Parathyroid adenoma (tissue), 2 donors: ENCODE measurements at regions not wholly inside any gene's neighbourhood (a gene's known extent, or its start where the extent isn't known, plus 50 kb on each side); places are given as distances from the start of the nearest gene placed in this dataset.

Experiments
- H2AFZ ChIP-seq: fragments of 300-600 bp; sonication (generic); one replicate; pipeline ENCODE4 v1.7.0; 2017; ENCODE audit warnings: antibody characterized with exemption, mild to moderate bottlenecking
- H3K27ac ChIP-seq: fragments of 300-600 bp; sonication (generic); one replicate; pipeline ENCODE4 v1.7.0; 2017
- H3K27me3 ChIP-seq: fragments of 300-600 bp; sonication (generic); one replicate; pipeline ENCODE4 v1.7.0; 2017; ENCODE audit warnings: low read length; ENCODE audit not compliant: control insufficient read depth, insufficient read depth
- H3K36me3 ChIP-seq: fragments of 300-600 bp; sonication (generic); one replicate; pipeline ENCODE4 v1.7.0; 2017; ENCODE audit warnings: low read length; ENCODE audit not compliant: control insufficient read depth, insufficient read depth
- H3K4me1 ChIP-seq: fragments of 300-600 bp; sonication (generic); one replicate; pipeline ENCODE4 v1.7.0; 2017; ENCODE audit warnings: control low read depth
- H3K4me2 ChIP-seq: fragments of 300-600 bp; sonication (generic); one replicate; pipeline ENCODE4 v1.7.0; 2017; ENCODE audit warnings: low read length
- H3K4me3 ChIP-seq: fragments of 300-600 bp; sonication (generic); one replicate; pipeline ENCODE4 v1.7.0; 2017; ENCODE audit warnings: low read depth, low read length
- H3K79me2 ChIP-seq: fragments of 300-600 bp; sonication (generic); one replicate; pipeline ENCODE4 v1.7.0; 2017; ENCODE audit warnings: control low read depth
- H3K9ac ChIP-seq: fragments of 300-600 bp; sonication (generic); one replicate; pipeline ENCODE4 v1.7.0; 2017; ENCODE audit warnings: mild to moderate bottlenecking
- H3K9me3 ChIP-seq: fragments of 300-600 bp; sonication (generic); one replicate; pipeline ENCODE4 v1.7.0; 2017; ENCODE audit warnings: low read length; ENCODE audit not compliant: control insufficient read depth
- CTCF ChIP-seq: fragments of 300-600 bp; sonication (generic); IDR thresholded peaks from one replicate; pipeline ENCODE4 v1.7.0; 2017; ENCODE audit warnings: antibody characterized with exemption, mild to moderate bottlenecking
- donor health status: primary hyperparathyroidism.

GRCh38 chr18:25923193-25923592 lies 167.2 kb downstream of the SS18 start:
- no peak for TF ChIP-seq CTCF
- H3K27ac ChIP-seq = no peak overlapping the region
- H3K9me3 ChIP-seq = no peaks in the 10 kb centered on the region
- H3K36me3 ChIP-seq = no peaks in the 10 kb centered on the region
- no peak overlapping the region for H2AFZ ChIP-seq
- no peak overlapping the region for H3K9ac ChIP-seq
- no peak overlapping the region for H3K4me3 ChIP-seq
- no peak overlapping the region for H3K4me2 ChIP-seq
- H3K4me1 ChIP-seq = no peaks in the 10 kb centered on the region
- no peaks in the 10 kb centered on the region for H3K27me3 ChIP-seq
- no peaks in the 10 kb centered on the region for H3K79me2 ChIP-seq

GRCh38 chr18:25921677-25922421 lies 168.6 kb downstream of the SS18 start:
- no peaks in the 10 kb centered on the region for H3K9me3 ChIP-seq
- no peaks in the 10 kb centered on the region for H3K27me3 ChIP-seq
- H3K4me1 ChIP-seq = no peaks in the 10 kb centered on the region
- no peak overlapping the region for H3K4me3 ChIP-seq
- H3K79me2 ChIP-seq = no peaks in the 10 kb centered on the region
- no peak overlapping the region for H3K27ac ChIP-seq
- no peak overlapping the region for H3K9ac ChIP-seq
- no peaks in the 10 kb centered on the region for H3K36me3 ChIP-seq
- no peak for TF ChIP-seq CTCF
- no peak overlapping the region for H2AFZ ChIP-seq
- H3K4me2 ChIP-seq = no peak overlapping the region

- no peak for TF ChIP-seq CTCF
- no peak overlapping the region for H3K9ac ChIP-seq
- no peak overlapping the region for H3K4me2 ChIP-seq
- no peaks in the 10 kb centered on the region for H3K79me2 ChIP-seq
- no peaks in the 10 kb centered on the region for H3K4me1 ChIP-seq
- H3K27me3 ChIP-seq = no peaks in the 10 kb centered on the region
- no peaks in the 10 kb centered on the region for H3K9me3 ChIP-seq
- no peaks in the 10 kb centered on the region for H3K36me3 ChIP-seq
- H3K4me3 ChIP-seq = no peak overlapping the region
- no peak overlapping the region for H3K27ac ChIP-seq
- H2AFZ ChIP-seq = no peak overlapping the region
Observed at GRCh38 chr18:25915907-25916306, 174.5 kb downstream of the SS18 start.

GRCh38 chr18:25898965-25899364 lies 191.4 kb downstream of the SS18 start:
- TF ChIP-seq CTCF = no peak
- no peaks in the 10 kb centered on the region for H3K36me3 ChIP-seq
- no peak overlapping the region for H3K4me3 ChIP-seq
- no peaks in the 10 kb centered on the region for H3K4me1 ChIP-seq
- H3K4me2 ChIP-seq = no peak overlapping the region
- H3K27ac ChIP-seq = no peak overlapping the region
- H3K79me2 ChIP-seq = no peaks in the 10 kb centered on the region
- no peaks in the 10 kb centered on the region for H3K27me3 ChIP-seq
- no peaks in the 10 kb centered on the region for H3K9me3 ChIP-seq
- no peak overlapping the region for H2AFZ ChIP-seq
- no peak overlapping the region for H3K9ac ChIP-seq

- Histone ChIP-seq H3K27me3 (no peaks in the 10 kb centered on the region), H3K79me2 (no peaks in the 10 kb centered on the region), H3K4me2 (no peak overlapping the region), H2AFZ (no peak overlapping the region), H3K27ac (no peak overlapping the region), H3K4me1 (no peaks in the 10 kb centered on the region), H3K9ac (no peak overlapping the region), H3K36me3 (no peaks in the 10 kb centered on the region), H3K4me3 (no peak overlapping the region), H3K9me3 (no peaks in the 10 kb centered on the region)
- no peak for TF ChIP-seq CTCF
Observed at GRCh38 chr18:25896956-25897355, 193.5 kb downstream of the SS18 start.
